ENCODE measurements at regions not wholly inside any gene's neighbourhood (a gene's known extent, or its start where the extent isn't known, plus 50 kb on each side); places are given as distances from the start of the nearest gene placed in this dataset.

- DNase-seq (ENCODE audit: extremely low read depth in 1 of 2, low read depth in 1 of 2) = no peak
These were observed 137.5 kb upstream of the OTOS start for GRCh38 chr2:240277807-240278522.

- DNase-seq (ENCODE audit: extremely low read depth in 1 of 2, low read depth in 1 of 2) = no peak
These were observed 138.2 kb upstream of the OTOS start for GRCh38 chr2:240278661-240279060.

GRCh38 chr2:240280621-240281020 is 140.2 kb upstream of the OTOS start:
- no peak for DNase-seq (ENCODE audit: extremely low read depth in 1 of 2, low read depth in 1 of 2)

DNA sequence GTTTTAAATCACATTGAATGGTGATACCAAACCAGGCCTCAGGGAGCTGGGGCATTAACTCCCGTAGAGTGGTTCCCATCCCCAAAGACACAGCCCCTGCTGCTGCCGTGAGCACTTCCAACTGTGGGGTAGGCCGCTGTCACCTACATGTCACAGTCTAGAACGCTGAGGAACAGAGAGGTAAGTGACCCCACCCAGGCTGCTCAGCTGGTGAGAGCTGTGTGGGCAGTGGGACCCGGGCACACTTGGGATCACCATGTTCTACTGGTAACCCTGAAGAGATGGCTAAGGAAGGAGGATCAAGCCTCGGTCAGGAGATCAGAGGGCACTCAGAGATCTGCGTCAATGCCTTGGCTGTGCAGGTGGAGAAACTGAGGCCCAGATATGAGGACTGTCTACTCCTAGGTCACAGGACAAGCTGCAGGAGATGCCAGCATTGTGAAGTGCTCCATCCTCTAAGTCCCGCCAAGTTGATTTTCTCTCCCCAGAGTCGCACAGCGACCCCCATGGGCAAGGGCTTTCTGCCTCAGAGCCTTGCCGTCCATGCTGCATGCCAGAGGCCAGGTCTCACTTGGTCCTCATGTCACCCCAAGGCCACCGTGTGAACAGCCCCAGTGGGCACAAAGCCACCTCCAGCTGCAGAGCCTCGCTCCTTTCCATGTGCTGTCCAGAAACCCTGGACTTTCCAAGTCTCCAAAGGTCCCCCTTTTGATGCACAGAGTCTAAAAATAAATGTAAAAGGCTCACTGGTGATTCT is 144.2 kb upstream of the OTOS start:
- DNase-seq (ENCODE audit: extremely low read depth in 1 of 2, low read depth in 1 of 2) = no peak

DNA sequence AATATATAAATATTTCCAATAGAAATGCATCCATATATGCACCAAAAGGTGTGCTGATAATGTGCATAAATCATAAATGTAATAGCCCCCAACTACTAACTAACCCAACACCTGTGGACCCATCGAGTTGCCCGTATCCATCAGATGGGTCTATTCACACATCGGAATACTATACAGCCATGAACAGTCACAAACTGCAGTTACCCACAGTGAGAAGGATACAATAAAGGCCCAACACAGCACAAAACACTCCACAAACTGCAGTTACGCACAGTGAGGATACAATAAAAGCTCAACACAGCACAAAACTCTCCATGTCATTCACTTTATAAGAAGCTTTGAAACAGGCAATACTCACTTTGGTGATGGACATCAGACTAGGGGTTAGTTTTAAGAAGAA is 145.3 kb upstream of the OTOS start:
- no peak for DNase-seq (ENCODE audit: extremely low read depth in 1 of 2, low read depth in 1 of 2)

- no peak for DNase-seq (ENCODE audit: extremely low read depth in 1 of 2, low read depth in 1 of 2)
These were observed 146.1 kb upstream of the OTOS start for GRCh38 chr2:240286596-240286995.

DNA sequence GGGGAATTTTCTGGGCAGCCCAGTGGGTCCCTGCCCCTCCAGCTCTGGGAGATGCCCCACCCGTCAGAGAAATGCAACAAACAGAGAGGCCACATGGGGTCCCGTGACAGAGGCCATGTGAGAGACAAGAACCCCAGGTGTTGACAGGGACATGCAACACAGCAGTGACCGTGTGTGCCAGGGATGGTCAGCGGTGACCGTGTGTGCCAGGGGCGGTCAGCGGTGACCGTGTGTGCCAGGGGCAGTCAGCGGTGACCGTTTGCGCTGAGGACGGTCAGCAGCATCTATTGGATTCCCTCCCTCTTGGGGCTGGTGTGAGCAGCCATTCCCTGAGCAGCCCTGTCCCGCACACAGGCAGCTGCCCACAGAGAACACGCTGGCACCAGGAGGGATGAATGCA is 146.6 kb upstream of the OTOS start:
- DNase-seq (ENCODE audit: extremely low read depth in 1 of 2, low read depth in 1 of 2) = no peak

- no peak for DNase-seq (ENCODE audit: extremely low read depth in 1 of 2, low read depth in 1 of 2)
These were observed 147.1 kb upstream of the OTOS start for GRCh38 chr2:240287496-240288086.

GRCh38 chr2:240288087-240288521 is 147.4 kb upstream of the GPC1 start:
- DNase-seq (ENCODE audit: extremely low read depth in 1 of 2, low read depth in 1 of 2) = no peak

DNA sequence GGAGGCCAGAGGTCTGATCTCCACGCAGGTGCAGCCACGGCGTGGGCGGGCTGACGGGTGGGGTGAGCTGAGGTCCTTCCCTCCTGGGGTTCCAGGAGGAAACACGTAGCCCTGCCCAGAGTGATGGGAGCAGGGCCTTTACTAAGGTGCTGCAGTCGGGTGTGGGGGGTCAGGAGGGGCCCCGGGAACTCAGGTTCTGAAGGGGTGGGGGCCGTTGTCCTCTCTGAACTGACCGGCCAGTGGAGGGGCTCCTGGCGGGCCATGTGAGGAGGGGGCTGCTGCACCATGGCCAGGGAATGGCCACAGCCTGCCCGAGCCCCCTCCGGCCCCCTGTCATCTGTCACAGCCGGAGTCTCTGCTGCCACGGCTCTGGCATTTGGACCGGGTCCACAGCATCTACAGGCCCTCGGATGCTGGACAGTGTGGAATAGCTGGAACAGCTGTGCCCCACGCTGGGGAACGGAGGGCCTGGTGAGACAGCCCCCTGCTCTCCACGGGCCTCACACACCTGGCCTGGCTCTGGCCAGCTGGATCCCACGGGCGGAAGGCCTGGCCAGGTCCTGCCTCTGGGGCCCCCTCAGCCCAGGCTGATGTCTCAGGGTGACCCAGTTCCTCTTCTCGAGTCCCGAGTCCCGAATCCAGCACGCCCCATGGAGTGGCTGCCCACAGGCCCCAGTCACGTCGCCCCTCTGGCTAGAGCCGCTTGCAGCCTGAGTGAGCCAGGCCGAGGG is 145.6 kb upstream of the GPC1 start:
- no peak for DNase-seq (ENCODE audit: extremely low read depth in 1 of 2, low read depth in 1 of 2)

- no peak for DNase-seq (ENCODE audit: extremely low read depth in 1 of 2, low read depth in 1 of 2)
These were observed 144.8 kb upstream of the GPC1 start for GRCh38 chr2:240290432-240291336.

GRCh38 chr2:240291337-240292034 is 144.0 kb upstream of the GPC1 start:
- no peak for DNase-seq (ENCODE audit: extremely low read depth in 1 of 2, low read depth in 1 of 2)

GRCh38 chr2:240292035-240292574 is 143.4 kb upstream of the GPC1 start:
- no peak for DNase-seq (ENCODE audit: extremely low read depth in 1 of 2, low read depth in 1 of 2)

DNA sequence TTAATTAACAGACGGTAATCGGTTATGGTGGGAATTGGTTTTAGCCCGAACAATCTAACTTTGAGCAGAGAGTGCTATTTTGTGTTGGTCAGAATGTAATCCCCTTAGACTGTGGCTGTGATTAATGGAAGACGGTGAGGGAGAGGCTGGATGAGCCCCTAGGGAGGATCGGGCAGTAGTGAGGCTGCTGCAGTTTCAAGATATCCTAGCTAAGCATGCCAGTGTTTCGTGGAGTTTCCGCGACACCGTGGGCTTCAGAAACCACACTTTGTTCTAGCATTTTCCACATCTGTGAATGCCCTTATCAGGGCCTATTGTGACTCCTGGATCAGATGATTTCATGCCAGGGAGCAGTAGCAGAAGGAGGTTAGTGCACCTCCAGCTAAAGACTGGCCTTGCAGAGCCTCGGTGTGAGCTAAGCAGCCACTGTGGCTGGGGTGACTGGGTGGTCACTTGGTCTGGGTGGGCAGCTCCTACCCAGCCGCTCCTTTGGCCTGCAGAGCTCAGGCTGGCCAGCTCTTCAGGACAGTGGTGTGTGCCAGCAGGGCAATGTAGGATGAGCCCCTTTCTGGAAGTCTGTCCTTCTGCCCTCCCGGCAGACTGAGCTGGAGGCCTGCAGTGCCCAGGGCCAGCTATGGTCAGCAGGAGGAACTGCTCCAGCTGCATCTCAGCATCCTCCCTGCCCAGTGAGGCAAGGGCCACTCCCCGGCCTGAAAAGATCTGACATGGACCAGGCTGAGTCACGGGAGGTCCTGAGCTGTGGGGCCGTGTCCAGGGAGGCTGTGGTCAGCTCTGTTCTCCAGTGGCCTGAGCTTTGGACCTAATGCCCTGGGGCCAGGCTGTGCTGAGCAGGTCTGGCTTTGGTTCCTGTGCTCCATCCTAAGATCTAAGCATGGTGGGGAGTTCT is 142.6 kb upstream of the GPC1 start:
- DNase-seq (ENCODE audit: extremely low read depth in 1 of 2, low read depth in 1 of 2) = no peak

- no peak for DNase-seq (ENCODE audit: extremely low read depth in 1 of 2, low read depth in 1 of 2)
These were observed 141.7 kb upstream of the GPC1 start for GRCh38 chr2:240293557-240294461.

DNA sequence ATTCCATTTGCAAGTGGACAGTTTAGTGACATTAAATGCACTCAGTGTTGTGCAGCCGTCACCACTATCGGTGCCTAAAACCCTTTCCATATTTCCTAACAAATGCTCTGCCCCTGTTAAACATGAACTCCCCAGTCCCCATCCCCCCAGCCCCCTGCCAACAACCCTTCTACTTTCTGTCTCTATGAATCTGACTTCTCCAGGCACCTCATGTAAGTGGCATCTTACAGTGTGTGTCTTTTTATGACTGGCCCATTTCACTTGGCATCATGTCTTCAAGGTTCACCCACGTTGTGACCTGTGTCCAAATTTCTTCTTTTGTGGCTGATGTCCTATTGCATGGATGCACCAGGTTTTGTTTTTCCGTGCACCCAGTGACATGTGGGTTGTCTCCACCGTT is 140.9 kb upstream of the GPC1 start:
- no peak for DNase-seq (ENCODE audit: extremely low read depth in 1 of 2, low read depth in 1 of 2)

Data from activated CD8-positive, alpha-beta memory T cell treated with anti-CD3 and anti-CD28 coated beads for 1 hour (primary cell).